Esophagus squamous epithelium (tissue), 4 donors: ENCODE measurements at regions not wholly inside any gene's neighbourhood (a gene's known extent, or its start where the extent isn't known, plus 50 kb on each side); places are given as distances from the start of the nearest gene placed in this dataset.

Experiments used
- POLR2A ChIP-seq, 4 donors: fragments of 450-650 bp; IDR thresholded peaks; one replicate each; pipeline ENCODE4 v1.6.1; 2017; ENCODE audit warnings: antibody characterized with exemption in 4 of 4, mild to moderate bottlenecking in 4 of 4, moderate library complexity in 3 of 4
- TF ChIP-seq, protein P1 (sequence below), 6 experiments: fragments of 450-650 bp in 4 of 6; fragments of 200-600 bp in 2 of 6; sonication (generic) in 2 of 6; IDR thresholded peaks; one replicate each; pipeline ENCODE4 v1.5.1; 2016 to 2019; ENCODE audit warnings: antibody characterized with exemption in 6 of 6, mild to moderate bottlenecking in 4 of 6, moderate library complexity in 4 of 6

DNA sequence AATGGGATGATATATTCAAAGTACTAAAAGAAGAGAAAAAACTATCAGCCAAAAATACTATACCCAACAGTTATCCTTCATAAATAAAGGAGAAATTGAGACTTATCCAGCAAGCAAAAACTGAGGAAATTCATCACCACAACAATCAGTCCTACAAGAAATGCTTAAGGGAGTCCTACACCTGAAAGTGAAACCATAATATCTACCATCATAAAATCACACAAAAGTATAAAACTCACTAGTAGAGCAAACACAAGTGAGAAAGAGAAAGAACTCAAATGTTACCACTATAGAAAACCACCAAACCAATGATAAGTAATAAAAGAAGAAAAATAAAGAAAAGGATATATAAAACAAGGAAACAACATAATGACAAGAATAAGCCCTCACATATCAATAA lies 103.6 kb upstream of the NEO1 start:
- TF ChIP-seq POLR2A (IDR thresholded peaks at IDR 0.05): no peak
- TF ChIP-seq, protein P1, sequence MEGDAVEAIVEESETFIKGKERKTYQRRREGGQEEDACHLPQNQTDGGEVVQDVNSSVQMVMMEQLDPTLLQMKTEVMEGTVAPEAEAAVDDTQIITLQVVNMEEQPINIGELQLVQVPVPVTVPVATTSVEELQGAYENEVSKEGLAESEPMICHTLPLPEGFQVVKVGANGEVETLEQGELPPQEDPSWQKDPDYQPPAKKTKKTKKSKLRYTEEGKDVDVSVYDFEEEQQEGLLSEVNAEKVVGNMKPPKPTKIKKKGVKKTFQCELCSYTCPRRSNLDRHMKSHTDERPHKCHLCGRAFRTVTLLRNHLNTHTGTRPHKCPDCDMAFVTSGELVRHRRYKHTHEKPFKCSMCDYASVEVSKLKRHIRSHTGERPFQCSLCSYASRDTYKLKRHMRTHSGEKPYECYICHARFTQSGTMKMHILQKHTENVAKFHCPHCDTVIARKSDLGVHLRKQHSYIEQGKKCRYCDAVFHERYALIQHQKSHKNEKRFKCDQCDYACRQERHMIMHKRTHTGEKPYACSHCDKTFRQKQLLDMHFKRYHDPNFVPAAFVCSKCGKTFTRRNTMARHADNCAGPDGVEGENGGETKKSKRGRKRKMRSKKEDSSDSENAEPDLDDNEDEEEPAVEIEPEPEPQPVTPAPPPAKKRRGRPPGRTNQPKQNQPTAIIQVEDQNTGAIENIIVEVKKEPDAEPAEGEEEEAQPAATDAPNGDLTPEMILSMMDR (IDR thresholded peaks at IDR 0.05): no peak
